Embryonic facial prominence (tissue), 1 donor: ENCODE measurements at regions not wholly inside any gene's neighbourhood (a gene's known extent, or its start where the extent isn't known, plus 50 kb on each side); places are given as distances from the start of the nearest gene placed in this dataset.

Source experiments
- DNase-seq: peaks from one replicate; pipeline ENCODE4 v3.0.0-alpha.2; 2016; ENCODE audit errors: extremely low spot score

DNA sequence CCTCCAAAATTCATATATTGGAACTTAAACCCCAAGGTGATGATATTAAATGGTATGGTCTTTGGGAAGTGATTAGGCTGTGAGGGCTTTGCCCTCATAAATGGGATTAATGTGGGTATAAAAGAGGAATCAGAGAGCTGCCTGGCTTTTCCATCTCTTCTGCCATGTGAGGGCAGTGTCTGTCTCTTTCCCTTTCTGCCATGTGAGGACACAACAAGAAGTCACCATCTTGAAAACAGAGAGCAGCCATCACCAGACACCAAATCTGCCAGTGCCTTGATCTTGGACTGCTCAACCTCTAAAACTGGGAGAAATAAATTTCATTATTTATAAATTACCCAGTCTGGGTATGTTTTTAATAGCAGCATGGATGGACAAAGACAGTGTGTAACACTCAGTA, 263.0 kb downstream of the PAX1 start:
- no peak for DNase-seq

DNA sequence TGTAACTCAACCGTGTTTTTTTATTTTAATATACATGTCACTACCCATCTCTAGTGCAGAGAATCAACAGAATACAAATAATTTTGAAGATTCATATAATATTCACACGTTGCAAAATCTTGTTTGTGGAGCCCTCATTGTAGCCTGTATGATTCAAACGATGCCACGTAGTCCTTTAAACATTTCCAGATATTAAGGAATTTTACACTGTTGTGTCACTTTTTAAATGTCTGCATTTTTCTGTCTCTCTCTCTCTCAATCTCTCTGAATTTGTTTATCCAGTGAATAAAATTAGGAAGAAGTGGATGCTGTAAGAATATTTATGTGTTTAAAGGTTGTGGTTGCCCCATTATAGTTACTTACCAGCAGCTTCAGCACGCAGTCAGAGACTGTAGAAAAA, 262.0 kb downstream of the PAX1 start:
- DNase-seq: no peak

DNA sequence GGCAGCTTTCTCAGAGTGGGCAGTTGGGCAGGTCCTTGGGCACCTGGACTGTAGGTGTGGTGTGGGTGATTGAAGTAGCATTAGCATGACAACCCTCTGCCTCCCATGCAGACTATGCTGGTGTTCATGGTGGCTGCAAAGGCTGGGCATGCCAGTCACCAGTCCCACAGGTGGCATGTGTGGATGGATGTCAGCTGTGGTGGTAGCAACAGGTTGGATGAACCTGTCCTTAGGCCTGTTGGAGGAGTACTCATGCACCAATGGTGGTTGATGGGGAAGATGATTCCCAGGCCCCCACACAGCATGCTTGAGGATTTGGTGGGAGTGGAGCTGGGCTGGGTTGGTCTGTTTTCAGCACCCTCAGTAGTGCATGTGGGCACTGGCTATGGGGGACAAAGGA, 251.1 kb downstream of the PAX1 start:
- no peak for DNase-seq

DNA sequence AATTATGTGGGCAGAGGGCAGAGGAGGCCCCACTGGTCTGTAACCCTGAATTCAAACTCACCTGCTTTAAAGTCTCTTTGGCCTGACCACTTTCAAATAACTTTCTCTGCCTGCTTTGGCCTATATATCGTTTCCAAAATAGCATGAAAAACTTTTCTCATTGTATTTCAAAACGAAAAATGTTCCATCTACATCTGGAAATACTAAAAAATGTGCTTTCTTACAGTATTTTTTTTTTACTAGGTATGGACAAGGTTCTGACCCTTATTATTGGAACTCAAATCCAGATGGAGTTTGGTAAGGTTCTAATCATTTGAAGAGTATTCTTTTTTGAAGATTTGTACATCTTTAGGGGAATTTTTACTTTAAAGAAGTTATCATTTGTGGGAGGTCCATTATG, 241.9 kb downstream of the PAX1 start:
- DNase-seq: no peak

DNA sequence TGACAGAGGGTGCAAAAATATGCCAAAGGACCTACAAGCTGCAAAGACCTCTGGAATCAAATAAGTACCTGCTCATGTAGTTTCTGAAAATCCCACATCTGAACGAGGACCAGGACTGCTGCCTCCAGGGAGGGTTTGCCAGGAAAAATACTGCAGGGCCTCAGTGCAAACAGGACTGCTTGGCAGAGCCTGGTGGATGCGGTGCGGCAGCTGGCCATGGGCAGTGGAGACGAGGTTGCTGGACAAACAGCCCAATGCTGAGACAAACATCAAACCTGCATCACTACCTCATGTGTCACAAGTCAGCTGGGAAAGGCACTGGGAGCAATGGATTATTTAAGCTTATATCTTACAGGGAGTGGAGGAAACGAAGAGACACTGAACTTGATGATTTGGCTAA, 238.8 kb downstream of the PAX1 start:
- no peak for DNase-seq

DNA sequence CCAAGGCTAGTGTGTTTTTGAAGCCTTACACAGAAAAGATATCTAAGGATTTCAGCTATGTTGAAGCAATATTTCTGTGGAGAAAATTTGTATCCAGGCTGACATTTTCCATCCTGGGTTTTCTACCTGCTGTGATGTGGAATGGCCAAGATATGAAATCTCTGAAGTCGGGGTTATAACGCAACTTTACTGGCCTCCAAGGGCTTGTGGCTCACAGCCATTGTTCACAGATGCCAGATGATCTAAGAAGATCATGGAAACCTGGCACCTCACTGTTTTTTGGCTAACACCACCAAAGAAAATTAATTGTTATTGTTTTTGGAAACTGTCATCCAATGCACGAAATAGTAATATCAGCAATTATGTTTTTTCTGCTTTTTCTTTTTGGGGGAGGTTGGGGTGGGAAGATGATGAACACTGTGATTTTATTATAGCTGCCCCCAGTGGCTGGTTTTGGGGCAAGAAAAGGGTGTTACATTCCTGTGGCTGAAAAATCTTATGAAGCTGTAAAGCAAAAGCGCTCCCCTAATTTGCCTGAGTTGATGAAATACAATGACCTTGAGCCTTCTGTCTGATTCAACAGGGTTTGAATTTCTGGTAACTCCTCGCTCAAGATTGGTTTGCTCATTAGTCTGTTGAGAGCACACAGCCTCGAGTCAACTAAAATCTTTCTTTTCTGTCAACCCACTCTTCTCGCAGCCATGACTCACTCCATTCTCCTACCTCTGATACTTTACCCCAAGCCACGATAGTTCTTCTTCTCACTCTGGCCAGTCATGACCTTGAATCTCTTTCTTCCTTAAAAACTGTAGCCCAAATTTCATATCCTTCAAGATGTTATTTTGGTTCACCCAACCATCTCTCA, 236.7 kb downstream of the PAX1 start:
- DNase-seq: no peak

DNA sequence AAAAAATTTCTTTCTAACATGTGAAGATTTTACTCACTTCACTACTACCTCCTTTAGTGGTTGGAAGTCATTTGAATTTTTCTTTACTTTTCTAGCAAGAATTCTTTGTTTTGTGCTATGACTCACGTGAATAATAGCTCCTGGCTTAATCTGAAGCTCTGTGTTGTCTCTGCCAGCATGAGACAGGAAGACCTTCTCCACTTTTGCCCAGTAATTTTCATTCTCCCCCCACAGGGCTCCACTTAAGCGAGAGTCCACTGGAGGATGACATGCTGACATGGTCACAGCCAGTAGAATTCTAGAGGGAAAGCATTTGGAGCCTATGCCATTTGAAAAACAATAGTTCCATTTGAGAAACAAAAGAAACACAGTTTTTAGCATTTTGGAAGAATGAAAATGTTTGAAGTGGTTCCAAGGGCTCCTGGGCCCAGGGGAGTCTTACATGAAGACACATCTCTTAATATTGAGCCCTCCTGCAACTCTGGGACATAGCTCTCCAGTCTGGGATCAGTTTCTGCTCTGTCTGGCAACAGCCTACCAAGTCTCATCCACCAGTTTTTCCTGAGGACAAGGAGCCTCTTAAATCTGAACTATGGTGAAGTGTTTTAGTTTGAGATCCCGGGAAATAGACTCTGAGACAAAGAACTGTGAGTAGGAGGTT, 231.4 kb downstream of the PAX1 start:
- no peak for DNase-seq

DNA sequence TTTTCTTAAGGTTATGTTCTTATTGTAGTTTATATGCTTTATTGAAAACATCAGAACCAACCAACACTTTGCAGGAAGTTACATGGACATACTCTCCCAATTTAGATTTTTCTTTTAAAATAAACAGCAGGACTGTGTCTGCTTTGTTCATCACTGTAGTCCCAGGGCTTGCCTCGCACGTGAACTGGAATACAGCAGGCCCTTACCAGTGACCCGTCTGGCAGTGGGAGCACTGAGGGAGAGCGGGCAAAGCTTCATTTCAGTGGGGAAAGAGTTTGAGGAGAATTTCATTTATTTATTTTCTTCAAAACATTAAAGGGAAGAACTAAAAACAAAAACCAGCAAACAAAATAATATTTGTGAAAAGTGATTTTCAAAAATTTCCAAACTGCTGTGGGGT, 230.8 kb downstream of the PAX1 start:
- no peak for DNase-seq

DNA sequence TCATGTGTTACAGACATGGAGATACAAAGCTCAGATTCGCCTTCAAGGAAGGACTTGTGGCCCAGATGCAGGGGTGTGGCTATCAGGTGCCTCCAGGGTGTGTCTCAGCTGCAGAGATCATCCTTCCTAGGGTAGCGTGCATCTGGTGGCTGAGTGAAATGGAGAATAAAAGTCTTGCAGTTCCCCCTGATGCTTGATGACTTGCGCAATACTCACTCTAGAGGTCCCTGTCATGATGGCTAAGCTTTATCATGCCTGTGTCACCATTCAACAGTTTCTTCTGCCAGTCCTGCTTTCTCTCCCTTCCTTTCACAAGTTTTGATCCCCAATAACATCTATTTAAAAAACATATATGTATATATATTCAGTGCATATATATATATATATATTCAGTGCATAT, 228.1 kb downstream of the PAX1 start:
- DNase-seq: no peak

DNA sequence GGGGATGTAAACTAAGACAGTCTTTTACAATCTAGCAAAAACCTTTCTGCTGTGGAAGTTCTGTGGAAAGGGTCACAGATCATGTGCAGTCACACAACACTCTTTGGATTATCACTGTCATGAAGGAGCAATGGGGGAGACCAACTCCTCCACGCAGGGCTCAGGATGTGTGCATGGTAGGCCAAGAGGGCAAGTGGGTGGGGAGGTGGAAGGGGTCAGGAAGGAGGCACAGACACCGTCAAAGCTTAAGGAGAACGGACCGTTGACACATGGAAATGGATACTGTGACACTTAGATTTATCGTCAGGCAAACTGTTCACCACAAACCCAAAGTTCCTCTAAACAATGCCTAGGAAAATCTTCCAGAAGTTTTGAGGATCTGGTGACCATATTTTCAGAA, 215.8 kb downstream of the PAX1 start:
- no peak for DNase-seq

DNA sequence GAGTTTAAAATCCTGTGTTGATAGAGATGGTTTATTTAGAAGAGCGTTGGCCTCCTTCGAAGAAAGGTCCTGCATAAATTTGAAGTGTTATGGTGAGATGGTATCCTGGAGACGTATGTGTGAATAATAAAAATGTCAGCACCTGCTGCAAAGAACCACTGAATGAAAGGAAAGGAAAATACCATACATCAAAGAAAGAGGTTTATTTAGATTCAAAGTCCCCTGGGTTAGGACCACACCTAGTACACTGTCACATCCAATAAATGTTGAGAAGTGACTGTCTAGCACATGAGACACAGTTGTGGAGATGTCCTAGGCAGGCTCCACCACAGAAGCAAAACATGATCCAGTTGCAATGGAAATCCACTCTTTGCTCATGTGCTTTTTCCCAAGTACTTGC, 214.7 kb downstream of the PAX1 start:
- no peak for DNase-seq

DNA sequence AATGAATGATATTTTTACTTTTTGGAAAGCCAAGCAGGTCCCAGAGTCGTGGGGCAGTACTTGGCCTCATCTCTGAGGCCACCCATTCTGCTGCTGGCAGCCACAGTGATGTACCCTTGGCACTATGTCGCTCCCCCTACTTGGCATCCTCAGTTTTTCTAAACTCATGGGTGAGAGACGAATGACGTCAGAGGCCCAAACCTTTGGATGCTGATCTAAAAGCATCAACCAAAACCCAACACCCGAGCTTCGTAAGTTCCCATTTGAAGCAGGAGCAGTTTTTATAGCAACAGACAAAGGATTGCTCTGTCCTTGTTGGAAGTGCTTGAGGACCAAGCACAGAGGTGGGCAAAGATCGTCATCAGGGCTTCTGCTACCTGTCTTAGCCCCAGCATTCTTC, 212.9 kb downstream of the PAX1 start:
- no peak for DNase-seq

DNA sequence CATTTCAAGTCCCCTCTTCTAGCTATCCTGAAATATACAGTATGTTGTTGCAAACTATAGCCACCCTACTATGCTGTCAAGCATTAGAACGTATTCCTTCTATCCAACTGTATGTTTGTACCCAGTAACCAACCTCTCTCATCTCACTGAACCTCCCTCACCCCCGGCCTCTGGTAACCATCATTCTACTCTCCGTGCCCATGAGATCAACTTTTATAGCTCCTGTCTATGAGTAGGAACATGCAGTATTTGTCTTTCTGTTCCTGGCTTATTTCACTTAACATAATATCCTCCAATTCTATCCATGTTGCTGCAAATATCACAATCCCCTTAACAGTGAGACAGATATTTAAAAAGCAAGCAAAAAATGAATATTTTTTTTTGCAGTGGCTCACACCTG, 196.9 kb downstream of the PAX1 start:
- no peak for DNase-seq

DNA sequence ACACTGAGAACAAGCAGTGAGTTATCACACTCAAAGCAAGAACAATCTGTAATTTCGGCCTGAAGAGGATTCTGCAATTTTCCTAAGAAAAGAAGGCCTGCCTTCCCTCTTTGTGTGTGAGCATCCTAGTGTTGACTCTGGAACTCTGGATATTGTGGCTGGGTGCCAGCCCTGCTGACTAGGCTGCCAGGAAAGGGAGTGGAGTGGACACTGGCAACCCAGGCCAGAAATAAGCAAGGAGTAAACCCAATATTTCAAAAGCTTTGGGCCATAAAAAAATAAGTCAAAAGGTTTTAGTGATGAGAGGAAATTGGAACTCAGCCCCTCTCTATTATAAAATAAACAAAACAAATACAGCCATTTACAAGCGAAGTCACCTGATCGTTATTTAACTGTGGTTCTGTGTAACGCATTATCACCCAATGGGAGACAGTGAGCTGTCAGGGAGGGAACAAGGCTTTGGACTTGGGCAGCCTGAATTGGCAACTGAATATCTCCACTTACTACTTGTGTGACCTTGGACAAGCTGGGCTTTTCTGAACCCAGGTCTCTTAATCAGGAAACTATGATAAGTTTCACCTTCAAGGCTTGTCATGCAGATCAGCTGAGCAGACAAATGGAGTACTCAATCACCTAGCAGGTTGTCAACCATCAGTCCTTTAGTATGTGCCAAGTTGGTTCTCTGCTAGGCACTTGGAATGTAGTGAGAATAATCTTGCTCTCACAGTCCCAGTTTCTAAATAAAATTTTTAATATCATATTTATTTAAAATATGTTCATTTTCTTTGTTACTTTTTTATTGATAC, 196.2 kb downstream of the PAX1 start:
- DNase-seq: no peak

DNA sequence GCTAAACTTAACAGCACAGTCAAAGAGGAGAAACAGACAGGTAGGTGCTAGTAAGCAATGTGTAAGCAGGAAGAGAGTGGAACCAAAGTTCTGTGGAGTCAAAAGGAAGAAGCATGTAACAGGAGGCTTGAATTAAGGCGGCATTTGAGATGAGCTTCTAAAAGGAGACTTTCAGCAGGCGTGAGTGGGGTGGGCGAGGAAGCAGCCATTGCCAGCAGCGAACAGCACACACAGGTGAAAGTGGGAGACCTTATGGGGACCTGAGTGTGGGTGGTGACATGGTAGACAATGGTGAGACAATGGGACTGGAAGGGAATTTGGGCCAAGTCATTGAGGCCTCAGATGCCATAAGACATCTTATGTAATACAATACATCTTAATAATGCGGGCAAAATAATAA, 195.0 kb downstream of the PAX1 start:
- no peak for DNase-seq

DNA sequence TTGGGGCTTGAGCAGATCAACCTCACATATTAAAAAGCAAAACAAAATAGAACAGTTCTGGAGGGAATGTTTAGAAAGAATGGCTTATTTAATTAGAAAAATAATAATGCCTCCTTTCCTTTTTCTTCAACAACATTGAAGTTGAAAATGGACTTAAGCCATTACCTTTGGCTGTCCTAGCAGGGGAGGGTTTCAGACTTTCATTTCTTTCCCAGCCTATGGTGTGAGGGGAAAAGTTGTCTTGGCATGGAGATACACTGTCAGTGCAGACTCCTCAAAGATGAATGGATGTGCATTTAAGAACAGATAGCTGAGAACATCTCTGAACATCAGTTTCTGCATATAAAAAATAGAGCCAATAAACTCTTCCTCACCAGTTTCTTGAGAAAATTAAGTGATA, 169.5 kb downstream of the PAX1 start:
- no peak for DNase-seq

DNA sequence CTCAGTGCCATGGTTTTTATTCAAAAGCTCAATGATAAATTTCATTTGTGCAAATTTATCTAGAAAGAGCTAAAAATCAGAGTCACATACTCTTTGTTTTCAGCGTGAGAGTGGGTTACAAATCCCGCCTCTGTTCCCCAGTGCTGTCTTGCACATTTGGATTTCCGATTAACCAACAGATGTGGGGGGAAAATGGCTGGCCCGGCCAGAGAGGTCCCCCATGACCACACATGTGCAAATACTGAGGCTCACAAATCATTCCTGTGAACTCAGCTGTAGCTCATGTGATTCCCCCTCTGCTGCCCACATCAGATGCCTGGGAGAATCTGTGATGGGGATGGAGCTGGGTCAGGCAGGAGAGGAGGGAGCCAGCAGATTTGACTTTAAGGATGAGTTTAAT, 168.7 kb downstream of the PAX1 start:
- DNase-seq: no peak

DNA sequence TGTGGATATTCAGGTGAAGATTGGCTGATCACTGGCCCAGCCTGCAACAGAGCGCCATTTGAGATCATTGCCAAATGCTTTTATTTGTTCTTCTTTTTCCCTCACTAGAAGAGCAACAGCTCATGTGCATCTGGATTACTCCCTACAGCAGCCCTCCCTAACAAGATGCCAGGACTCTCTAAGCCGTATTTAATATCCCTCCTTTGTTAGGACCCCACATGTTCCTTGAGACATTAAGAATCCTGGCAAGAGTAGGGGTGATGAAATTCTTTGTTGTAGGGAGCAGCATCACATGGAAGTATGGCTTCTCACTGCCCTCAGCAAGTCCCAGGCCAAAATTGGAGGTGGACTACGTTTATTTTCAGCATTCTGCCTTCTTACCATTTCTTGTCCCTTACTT, 167.8 kb downstream of the PAX1 start:
- DNase-seq: no peak

DNA sequence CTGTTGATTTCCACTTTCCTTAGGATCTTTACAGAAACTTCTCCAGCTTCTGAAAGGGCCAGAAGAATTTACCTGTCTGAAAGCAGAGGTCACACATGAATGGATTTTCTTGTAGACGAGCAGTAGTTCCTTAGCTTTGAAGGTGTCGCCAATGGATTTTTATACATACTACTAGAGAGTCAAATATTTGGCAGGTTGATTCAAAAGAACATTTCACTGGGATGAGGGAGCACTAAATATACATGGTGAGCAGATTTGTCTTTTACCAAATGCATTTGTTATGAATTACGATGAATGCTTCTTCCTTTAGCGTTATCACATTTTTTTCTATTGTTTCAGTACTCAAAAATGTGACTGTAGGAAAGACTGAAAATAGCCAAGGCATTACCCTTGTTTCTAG, 162.3 kb downstream of the PAX1 start:
- DNase-seq: no peak

DNA sequence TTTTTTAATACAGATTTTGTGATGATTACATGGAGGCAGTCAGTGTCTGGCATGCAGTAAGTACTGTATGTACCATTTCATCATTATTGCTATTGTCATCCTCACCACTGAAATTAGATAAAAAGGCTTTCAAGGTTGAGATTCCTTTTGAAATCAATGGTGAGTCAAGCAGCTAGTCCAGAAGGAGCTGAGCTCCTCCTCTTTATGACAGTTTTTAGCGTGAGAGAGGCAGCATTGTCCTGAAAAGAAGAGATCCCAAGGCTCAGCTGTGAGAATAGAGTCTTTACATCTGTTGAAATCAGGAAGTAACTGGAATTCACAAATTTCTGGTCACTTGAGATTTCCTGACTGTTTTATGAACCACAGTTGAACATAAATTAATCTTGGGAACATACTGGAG, 161.9 kb downstream of the PAX1 start:
- DNase-seq: no peak

DNA sequence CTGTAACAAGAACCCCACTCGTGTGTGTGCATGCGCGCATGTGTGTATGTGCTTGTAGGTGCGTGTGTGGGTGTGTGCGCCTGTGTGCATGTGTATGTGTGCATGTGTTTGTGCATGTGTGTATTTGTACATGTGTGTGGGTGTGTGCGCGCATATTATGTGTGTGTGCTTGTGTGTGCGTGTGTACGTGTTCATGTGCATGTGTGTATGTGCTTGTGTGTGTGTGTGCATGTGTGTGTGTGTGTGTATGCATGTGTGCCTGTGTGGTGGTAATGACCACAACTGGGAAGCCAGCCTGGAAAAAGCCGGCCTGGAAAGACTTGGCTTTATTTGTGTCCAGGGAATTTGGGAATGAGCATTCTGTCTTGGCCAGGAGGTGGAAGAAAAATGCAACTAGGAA, 157.5 kb downstream of the PAX1 start:
- DNase-seq: no peak

DNA sequence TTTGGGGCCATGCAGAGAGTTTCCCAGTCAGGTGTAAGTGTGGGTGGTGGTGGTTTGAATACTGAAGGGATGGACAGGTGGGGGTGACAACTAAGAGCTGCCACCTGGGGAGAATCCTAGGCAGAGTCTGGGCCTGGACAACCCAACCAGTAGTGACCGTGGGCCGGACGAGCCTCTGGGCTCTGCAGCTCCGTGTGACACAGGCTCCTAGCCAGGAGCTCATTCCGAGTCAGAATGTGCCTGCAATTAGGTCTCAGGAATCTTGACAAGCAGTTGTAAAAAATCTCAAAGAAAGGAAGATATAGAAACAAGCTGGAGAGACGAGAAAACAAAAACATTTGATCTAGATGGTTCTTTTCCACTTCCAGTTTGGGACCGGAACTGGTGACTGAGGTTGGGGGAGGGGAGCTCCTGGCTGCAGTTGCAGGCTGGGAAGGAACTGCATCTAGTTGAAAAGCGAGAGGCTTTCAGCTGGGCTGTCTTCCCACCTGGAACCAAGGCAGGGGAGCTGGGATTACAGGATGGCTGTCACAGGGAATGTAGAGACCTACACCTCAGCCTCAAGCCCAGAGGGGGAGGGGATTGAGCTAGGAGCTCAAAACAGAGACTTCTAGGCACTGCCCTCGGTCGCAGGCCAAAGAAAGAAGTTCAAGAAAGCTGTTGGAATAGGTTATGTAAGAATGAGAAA, 156.9 kb downstream of the PAX1 start:
- DNase-seq: no peak
